HG02870 (cell line): ENCODE measurements at regions not wholly inside any gene's neighbourhood (a gene's known extent, or its start where the extent isn't known, plus 50 kb on each side); places are given as distances from the start of the nearest gene placed in this dataset.

Source experiments
- ATAC-seq: cut with Tn5 transposase; IDR thresholded peaks from one replicate; pipeline ENCODE4 v1.9.1; 2021; ENCODE audit warnings: mild to moderate bottlenecking, moderate library complexity; ENCODE audit not compliant: unreplicated experiment

DNA sequence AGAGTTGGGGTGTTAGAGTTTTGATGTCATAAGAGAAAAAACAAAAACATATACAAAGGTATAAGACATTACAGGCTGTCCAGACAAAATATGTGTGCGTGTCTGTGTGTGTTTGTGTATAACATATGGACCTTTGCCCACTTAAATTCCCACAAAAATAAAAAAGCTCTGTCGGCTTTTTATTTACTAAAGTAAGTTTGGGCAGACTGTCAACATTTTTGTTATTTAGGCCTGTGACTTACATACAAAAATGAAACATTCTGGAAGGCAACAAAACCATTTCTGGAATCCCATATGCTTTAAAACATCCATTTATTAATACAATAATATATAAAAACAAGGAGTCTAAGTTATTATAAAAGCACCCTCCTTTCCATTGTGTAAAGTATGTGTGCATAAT is 960.1 kb upstream of the FAT3 start:
- no peak for ATAC-seq

DNA sequence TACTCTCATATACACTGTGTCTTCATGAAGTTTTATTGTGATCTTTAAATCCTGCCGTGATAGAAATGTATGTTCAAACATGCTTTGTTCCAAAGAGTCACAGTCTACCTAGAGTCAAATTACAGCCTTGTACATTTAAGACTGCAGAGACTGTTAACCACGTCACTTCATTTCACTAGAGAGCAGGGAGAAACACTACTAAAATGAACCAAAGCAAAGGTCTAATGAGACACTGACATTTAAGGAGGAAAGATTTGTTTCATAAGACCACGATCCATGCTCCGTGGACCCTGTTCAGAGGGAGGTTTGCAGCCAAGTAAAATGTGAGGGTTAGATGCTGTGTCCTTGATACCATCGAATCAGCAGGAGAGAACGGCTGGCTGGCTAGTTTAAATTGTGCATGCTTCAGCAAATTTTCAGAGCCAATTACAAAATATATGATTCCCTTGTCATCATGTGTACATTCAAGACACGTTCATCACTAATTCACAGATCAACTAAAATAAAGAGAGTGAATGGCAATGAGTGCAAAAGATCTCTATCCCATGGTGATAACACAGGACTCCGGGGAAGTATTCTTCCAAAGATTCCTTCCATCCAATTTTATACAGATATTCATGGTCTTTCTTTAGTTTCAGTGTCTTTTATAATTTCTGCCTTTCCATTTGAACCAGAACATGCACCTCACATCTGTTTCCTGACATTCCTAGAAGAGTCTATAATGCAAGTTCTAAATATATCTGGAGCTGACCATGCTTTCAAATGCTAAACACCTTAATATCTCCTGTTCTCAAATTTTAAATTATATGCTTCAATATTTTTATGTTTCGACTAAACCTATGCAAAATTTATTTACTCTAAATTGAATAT is 960.9 kb upstream of the FAT3 start:
- no peak for ATAC-seq

DNA sequence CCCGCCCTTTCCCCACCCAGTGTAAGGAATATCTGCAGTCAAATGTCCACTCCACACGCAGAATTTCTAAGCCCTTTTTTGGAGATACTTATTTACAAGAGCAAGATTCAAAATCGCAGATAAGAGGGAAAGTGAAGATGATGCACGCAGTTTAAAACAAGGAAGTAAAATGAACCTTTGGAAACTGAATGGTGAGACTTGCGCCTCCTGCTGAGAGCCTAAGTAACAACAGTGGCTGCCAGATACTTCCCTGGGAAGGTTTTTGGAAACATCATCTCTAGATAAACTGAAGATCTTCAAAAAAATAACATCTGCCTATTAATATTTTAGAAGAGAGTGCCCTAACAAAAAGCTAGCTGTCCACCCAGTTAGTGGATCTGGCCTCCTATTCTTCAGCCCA is 963.1 kb upstream of the FAT3 start:
- no peak for ATAC-seq

DNA sequence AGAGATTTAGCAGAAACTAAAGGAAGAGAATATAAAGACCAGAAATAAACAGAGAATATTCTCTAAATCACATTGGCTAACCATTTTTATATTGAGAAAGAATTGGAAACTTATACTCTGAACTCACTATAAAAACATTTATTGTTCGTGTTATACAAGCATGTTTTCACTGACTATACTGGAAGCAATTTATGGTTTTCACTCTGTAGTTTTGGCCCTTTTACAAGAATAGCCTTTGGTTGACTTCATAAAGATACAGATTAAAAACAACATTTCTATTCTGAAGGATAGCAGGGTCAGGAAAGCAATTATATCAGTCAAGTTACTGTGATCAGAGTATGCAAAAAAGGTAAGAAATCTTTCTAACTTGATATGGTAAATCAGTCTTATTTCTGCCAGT is 965.7 kb upstream of the FAT3 start:
- ATAC-seq: no peak

DNA sequence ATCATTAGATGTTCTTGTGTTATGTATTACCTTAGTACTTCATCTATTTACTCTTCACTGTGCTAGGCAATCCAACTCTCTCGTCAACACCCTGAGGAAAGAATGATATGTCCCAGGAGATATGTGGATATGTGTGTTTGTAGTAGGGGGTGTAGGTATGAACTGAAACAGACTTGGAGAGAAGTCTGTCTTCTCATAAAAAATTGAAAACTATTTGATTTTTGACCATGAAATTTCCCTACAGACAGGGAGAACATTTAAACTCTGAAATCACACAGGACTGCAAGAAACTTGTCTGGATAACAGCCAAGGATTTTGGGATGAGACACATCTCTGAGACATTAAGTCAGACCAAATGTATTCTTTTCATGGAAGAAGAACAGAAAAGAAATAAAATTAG is 967.0 kb upstream of the FAT3 start:
- no peak for ATAC-seq

DNA sequence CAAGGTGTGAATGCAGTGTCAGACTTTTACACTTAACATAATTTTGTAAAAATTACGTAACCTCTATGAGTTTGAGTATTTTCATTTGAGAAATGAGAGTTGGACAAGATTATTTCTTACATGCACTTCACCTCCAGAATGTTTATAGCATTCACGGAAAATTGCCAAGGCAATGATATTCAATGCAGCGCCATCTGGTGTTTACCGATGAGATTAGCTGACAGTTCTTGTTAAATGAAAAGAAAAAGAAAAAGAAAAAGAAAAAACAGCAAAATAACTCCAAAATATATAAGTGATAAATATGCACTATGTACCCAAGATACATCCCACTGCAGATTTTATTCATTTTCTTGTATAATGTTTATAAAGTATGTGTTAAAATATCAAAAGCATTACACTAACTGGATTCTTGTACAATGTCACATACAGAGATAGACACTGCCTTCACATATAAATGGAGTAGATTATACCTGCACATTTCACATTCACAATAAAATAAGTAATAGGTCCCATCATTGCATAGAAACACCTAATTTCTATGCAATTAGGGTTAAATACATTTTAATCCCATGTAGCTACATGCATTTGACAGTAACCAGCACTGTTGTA is 976.3 kb upstream of the FAT3 start:
- peak; percentile 45 for ATAC-seq

DNA sequence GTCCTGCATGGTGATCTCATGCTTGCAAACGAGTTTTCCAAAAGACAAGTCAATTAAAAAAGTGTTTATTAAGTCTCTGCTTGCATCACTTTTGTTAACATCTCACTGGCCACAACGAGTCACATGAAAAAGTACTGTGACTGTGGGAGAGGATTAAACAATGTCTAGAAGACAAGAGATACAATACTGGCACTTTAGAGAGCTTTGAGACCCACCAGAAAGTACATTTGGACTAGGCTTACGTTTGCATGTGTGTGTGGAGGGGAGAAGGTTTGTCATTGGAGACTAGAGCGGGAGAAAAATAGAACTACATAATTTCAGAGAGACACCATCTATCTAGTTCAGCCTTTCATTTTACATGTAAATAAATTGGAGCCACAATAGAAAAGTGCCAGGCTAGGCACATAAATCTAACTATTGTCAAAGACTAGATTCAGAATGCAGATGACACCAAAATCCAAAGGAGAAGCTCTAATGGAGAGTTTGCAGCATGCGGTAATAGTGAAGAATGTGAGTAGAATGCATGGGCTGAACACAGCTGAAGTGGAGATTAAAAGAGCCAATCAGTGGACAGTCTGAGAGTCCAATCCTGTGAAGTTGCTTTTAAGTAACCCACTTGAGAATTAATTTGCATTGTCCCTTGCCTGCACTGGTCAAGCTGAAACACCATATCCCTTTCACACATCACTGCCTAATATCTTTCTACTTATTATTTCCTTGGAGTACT is 977.4 kb upstream of the FAT3 start:
- no peak for ATAC-seq

DNA sequence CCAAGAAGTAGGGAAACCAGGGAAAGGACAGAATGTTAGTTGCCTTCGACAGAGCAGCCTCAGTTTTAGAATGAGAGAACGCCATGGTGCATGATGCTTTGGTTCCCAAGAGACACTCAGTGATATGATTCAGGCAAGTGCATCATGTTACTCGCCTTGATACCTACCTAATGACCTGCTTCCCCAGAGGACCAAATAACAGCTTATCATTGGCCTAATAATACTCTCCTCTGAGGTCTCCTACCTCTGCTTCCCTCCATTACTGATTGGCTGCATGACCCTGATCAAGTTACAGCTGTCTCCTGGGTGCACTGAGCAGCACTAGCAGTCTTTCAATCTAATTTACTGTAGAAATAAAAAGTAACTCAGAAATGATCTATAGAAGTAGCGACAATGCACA is 979.7 kb upstream of the FAT3 start:
- no peak for ATAC-seq

DNA sequence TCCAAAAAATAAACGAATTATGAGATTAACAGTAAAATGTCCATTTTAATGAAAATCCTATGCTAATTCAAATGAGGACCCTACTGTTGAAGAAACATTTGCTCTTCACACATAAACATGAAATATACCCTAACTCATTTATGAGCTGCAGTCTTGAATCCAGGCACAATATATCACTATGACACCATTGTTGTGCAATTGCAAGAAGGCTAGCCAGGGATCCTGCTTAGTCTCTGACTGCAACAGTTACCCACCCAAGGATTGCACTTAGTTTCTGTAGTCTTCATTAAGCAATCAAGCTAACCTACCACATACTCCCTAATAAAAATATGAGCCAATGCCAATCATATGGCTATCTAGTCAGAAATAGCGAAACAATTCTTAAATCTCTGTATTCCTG is 981.0 kb upstream of the FAT3 start:
- no peak for ATAC-seq

DNA sequence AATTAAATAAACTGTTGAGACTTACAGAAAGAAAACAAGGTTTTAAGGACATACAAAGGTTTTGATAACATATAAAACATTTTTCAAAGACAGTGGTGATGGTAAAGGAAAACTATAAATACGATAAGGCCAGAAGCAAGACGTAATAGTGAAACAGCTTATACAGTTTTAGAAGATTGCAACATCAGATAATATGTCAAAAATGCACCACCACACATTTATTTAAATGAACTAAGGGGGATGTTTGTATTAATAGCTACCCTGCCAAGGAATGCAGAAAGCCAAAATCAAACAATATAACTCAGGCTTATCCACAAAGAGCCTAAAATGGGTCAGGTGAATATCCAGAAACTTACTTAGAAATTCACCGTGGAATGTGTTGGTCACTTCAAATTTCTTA is 981.6 kb upstream of the FAT3 start:
- ATAC-seq: no peak

DNA sequence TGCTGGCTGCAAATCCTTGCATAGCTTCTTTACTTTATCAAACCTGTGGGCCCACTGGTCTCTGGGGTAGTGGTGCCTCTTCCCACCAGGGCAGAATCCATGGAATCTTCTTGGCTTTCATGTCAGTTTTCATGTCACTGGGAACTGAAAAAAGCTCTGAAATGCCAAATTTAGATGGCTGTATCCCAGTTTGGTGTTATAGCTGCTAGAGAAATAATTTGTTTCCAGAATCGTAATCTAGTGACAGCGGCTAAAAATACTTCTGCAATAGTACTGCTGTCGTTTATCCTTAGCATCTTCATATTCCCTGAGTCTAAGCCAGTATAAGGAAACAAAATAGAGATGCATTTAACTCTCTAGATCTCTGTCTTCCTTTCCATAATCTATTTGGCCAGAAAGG is 983.4 kb upstream of the FAT3 start:
- ATAC-seq: no peak

DNA sequence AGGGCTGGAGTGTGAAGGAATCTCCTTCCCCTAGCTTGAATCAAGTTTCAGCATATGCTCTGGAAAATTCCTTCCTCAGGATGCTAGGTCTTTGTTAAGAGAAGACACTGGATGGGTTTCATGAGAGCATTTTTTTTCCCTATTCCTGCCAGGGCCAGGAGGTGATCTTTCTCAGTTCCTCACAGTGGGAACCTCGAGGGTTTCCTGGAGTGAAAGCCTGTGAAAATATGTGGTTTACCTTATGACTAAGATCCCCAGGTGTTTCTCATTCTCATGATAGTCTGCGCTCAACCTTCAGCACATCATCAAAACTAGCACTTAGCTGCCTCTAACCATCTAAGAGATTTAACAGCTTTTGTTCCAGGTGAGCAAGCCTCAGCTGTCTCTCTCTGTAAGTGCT is 985.3 kb upstream of the FAT3 start:
- peak; percentile 48 for ATAC-seq

DNA sequence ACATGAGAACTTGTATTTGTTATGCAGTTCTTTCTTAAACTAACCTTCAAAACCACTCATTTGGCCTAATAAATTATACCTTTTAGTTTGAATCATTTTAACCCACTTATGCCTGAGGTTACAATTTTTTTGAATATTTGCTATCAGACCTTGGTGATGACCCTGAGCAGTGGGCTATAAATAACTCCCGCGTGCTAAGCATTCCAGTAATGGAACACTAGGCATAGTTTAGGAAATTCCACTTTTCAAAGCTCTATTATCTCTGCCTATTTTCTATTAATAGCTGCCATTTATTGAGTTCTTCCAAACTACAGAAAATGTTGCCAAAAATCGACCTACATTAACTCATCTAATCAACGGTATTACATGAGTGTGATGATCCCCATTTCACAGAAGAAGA is 993.4 kb upstream of the FAT3 start:
- ATAC-seq: no peak

DNA sequence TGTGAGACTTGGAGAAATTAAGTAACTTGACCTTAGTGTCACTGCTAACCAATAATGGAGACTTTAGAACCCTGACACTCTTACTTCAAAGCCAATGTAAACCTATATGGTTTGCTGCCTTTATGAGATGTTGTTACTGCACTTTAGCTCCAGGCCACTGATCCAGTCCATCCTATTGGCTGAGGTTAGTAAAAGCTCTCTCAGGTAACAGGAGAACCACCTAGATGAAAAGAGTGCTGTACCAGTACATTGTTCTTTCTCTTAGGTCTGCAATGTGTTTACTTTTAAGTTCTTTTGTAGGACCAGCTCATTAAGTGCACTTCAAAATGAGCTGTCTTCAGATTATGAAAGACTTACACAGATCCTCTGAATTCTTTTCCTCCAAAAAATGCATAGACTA is 994.0 kb upstream of the FAT3 start:
- ATAC-seq: no peak

DNA sequence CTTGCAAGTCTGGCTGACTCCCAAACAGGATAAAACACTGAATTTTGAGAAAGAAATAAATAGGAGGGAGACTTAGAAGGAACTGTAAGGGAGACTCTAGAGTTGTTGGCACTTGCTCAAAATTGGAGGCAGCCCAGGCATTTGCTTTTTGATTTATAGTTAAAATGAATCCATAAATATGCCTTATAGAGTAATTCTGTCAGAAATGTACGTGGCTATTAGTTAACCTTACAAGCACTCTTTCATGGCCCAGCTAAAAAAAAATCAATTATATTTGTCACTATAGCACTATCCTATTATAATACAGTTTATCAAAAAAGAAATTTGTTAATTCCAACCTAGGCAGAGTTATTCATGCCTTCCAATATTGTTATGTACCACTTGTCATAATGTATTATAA is 1000.0 kb upstream of the CHORDC1 start:
- no peak for ATAC-seq

DNA sequence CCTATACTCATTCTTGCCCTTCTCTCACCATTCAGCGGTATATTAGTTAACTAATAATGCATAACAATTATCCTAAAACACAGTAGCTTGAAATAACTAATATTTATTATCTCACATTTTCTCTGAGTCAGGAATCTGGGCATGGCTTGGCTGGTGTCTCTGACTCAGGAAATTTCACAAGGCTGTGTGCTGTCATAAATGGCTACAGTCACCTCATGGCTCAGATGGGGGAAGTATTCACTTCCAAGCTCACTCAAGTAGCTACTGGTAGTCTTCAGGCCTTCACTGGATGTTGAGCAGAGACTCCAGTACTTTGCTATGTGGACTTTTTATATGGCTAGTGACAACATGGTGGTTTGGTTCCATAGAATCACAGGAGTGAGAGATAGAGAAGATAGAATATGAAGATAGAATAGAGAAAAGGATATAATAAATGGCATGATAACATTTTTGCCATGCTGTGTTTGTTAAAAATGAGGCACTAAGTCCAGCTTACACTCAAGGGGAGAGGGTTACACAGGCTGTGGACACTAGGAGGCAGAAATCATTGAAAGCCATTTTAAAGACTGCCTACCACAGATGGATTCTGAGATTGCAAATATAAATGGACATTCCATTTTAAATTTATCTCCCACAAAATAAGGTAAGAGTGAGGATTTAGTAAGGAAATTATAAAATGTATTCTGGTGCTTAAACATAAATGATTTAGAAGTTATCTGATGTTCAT is 997.8 kb upstream of the CHORDC1 start:
- no peak for ATAC-seq

DNA sequence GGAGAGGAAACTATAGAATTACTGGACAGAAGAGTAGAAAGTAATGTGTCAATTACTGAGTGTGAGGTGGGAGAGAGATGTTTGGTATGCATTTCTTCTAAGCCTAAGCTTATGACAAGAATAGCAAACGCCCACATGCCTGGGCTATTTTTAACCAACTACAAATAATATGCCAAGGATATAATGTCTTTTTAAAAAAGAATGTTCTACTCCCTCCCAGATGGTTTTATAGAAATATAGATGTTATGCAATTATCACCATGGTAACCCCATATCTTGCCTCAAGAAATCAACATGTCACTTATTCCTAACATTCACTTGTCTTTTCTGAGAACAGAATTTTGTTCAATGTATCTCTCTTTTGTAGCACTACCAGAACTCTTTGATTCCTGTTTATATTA is 996.7 kb upstream of the CHORDC1 start:
- no peak for ATAC-seq

DNA sequence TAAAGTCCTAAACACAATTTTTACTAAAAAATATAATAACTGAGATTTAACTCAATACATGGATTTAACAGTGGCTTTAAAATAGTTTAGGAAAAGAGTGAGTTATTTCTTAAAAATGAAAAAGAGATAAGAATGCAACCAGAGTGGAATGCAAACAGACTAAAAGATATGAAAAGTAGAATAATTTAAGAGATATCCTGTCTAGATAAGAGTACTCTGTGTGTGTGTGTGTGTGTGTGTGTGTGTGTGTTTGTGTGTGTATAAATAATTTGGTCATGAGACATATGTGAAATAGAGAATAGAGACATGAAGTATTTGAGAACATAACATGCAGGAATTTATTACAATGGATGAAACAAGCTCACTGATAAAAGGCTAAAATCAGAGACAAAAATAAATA is 986.9 kb upstream of the CHORDC1 start:
- no peak for ATAC-seq

DNA sequence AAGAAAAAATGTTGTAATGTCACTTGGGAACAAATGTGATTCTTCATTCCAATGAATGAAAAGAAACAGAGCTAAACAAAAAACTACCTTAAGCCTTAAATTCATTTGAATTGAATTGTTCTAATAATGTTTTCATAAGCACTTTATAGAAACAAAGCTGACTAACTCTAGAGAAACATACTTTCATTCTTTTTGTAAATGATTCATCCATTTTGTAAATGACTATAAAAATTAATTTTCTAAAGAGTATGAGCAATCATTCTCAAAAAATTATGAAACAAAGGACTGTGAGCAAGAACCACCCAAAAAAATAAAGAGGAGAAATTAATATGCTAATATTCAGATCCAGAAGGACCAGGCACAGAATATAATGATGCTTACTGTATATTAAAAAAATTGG is 986.5 kb upstream of the CHORDC1 start:
- ATAC-seq: no peak

DNA sequence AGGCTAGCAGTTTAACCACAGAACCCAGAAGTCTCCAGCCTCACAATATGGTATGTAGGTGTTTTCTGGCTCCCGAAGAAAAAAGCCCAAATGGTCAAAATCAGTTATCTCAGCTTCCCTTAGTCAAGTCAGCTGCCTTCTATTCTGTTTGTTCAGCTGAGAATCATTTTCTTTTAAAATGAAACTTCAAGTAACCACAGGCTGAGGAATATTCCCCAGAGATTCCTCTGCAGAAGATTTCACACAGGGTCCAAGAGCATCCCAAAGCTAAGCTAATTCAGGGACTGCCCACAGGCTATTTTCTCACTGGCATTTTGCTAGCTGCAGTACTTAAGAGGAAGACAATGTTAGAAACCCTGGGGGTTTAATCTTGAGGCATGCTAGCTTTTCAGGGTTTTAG is 977.0 kb upstream of the CHORDC1 start:
- no peak for ATAC-seq

DNA sequence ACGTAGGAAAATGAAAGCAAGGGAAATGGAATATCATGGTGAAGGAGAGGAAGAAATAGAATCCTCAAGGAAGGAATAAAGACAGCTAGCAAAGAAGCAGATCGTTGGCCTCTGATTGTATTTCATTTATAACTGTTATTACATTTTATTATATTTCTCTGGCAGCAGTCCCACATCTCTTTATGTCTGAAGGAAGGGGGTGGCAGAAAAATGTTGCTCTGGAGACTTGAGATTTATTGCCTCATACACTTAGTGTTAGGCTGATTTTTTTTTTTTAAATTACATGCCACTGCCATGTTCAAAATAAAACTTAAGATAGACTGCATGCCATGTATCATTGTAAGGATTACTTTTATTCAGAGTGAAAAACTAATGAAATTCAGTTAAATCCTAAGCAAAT is 971.7 kb upstream of the CHORDC1 start:
- no peak for ATAC-seq
